ENCODE measurements at regions not wholly inside any gene's neighbourhood (a gene's known extent, or its start where the extent isn't known, plus 50 kb on each side); places are given as distances from the start of the nearest gene placed in this dataset.
"Not testable (repeated sequence)": the region's sequence is repeated elsewhere in the genome, so short reads cannot be mapped to it uniquely, and the experiment has no call there.

GRCh38 chr5:145667742-145668141, 167.4 kb downstream of the PRELID2 start:
- no peak overlapping the region for H3K4me3 Mint-ChIP-seq
- no peak for TF ChIP-seq CTCF (IDR thresholded peaks at IDR 0.05)
- H3K4me1 Mint-ChIP-seq = no peaks in the 10 kb centered on the region
- DNase-seq = no peak
- H3K36me3 Mint-ChIP-seq (ENCODE audit: low read depth) = no peaks in the 10 kb centered on the region
- no peak overlapping the region for H3K27ac Mint-ChIP-seq
- no peaks in the 10 kb centered on the region for H3K9me3 Mint-ChIP-seq
- H3K27me3 Mint-ChIP-seq (ENCODE audit: low read depth, poor library complexity) = no peaks in the 10 kb centered on the region

GRCh38 chr5:145666591-145666990, 168.6 kb downstream of the PRELID2 start:
- Mint-ChIP-seq H3K27me3 (ENCODE audit: low read depth, poor library complexity) (no peaks in the 10 kb centered on the region), H3K27ac (no peak overlapping the region), H3K9me3 (no peaks in the 10 kb centered on the region), H3K4me3 (no peak overlapping the region), H3K4me1 (no peaks in the 10 kb centered on the region), H3K36me3 (ENCODE audit: low read depth) (no peaks in the 10 kb centered on the region)
- no peak for TF ChIP-seq CTCF (IDR thresholded peaks at IDR 0.05)
- no peak for DNase-seq

GRCh38 chr5:145661737-145662485, 173.2 kb downstream of the PRELID2 start:
- Mint-ChIP-seq H3K4me1 (no peaks in the 10 kb centered on the region), H3K27me3 (ENCODE audit: low read depth, poor library complexity) (no peaks in the 10 kb centered on the region), H3K9me3 (no peaks in the 10 kb centered on the region), H3K4me3 (no peak overlapping the region), H3K36me3 (ENCODE audit: low read depth) (no peaks in the 10 kb centered on the region), H3K27ac (no peak overlapping the region)
- no peak for DNase-seq
- TF ChIP-seq CTCF (IDR thresholded peaks at IDR 0.05) = no peak

- H3K4me3 Mint-ChIP-seq = no peak overlapping the region
- H3K27ac Mint-ChIP-seq = no peak overlapping the region
- H3K27me3 Mint-ChIP-seq (ENCODE audit: low read depth, poor library complexity) = no peaks in the 10 kb centered on the region
- TF ChIP-seq CTCF (IDR thresholded peaks at IDR 0.05) = no peak
- peaks cover 5% of the 10 kb centered on the region for H3K9me3 Mint-ChIP-seq
- DNase-seq = no peak
- peaks cover under 1% of the 10 kb centered on the region for H3K36me3 Mint-ChIP-seq (ENCODE audit: low read depth)
- H3K4me1 Mint-ChIP-seq = no peaks in the 10 kb centered on the region
Measured at GRCh38 chr5:145660897-145661640, 174.1 kb downstream of the PRELID2 start.

- no peak for DNase-seq
- no peak for TF ChIP-seq CTCF (IDR thresholded peaks at IDR 0.05)
- peaks cover 25% of the 10 kb centered on the region for H3K9me3 Mint-ChIP-seq
- H3K27ac Mint-ChIP-seq = no peak overlapping the region
- peaks cover 13% of the 10 kb centered on the region for H3K36me3 Mint-ChIP-seq (ENCODE audit: low read depth)
- no peaks in the 10 kb centered on the region for H3K4me1 Mint-ChIP-seq
- H3K27me3 Mint-ChIP-seq (ENCODE audit: low read depth, poor library complexity) = no peaks in the 10 kb centered on the region
- no peak overlapping the region for H3K4me3 Mint-ChIP-seq
Measured at GRCh38 chr5:145658435-145658834, 176.7 kb downstream of the PRELID2 start.

- peaks cover 46% of the 10 kb centered on the region for H3K9me3 Mint-ChIP-seq
- not testable (repeated sequence) for DNase-seq; H3K4me1 Mint-ChIP-seq; H3K4me3 Mint-ChIP-seq; H3K27ac Mint-ChIP-seq; H3K27me3 Mint-ChIP-seq (ENCODE audit: low read depth, poor library complexity)
- peaks cover 28% of the 10 kb centered on the region for H3K36me3 Mint-ChIP-seq (ENCODE audit: low read depth)
Measured at GRCh38 chr5:145652700-145653099, 182.4 kb downstream of the PRELID2 start.

- peak; percentile 12 for DNase-seq
- H3K27ac Mint-ChIP-seq; H3K4me1 Mint-ChIP-seq; H3K4me3 Mint-ChIP-seq; H3K27me3 Mint-ChIP-seq (ENCODE audit: low read depth, poor library complexity): not testable (repeated sequence)
- peaks cover 52% of the 10 kb centered on the region for H3K9me3 Mint-ChIP-seq
- H3K36me3 Mint-ChIP-seq (ENCODE audit: low read depth) = peaks cover 25% of the 10 kb centered on the region
Measured at GRCh38 chr5:145647137-145647536, 188.0 kb downstream of the PRELID2 start.

GRCh38 chr5:145643214-145643613, 191.9 kb downstream of the PRELID2 start:
- H3K27ac Mint-ChIP-seq; DNase-seq; H3K4me3 Mint-ChIP-seq; H3K4me1 Mint-ChIP-seq; H3K27me3 Mint-ChIP-seq (ENCODE audit: low read depth, poor library complexity): not testable (repeated sequence)
- peaks cover 18% of the 10 kb centered on the region for H3K36me3 Mint-ChIP-seq (ENCODE audit: low read depth)
- peaks cover 55% of the 10 kb centered on the region for H3K9me3 Mint-ChIP-seq
